BJ (cell line): ENCODE measurements at regions not wholly inside any gene's neighbourhood (a gene's known extent, or its start where the extent isn't known, plus 50 kb on each side); places are given as distances from the start of the nearest gene placed in this dataset.

Source experiments
- CTCF ChIA-PET: fragments of 350-600 bp; formaldehyde crosslinking; extraction: SDS; loops from one replicate; lab custom pipeline; 2021; ENCODE audit warnings: antibody characterized with exemption, inconsistent platforms; lab: Yijun Ruan, JAX
- POLR2A ChIA-PET: fragments of 300-600 bp; sonication (Branson Sonifier 250); formaldehyde crosslinking; extraction: SDS; loops from one replicate; lab custom pipeline; 2021; ENCODE audit warnings: antibody characterized with exemption; lab: Charles Lee
- DNase-seq: peaks from one replicate; pipeline ENCODE4 v3.0.0-alpha.2; 2011; ENCODE audit warnings: low read depth
- H3K27me3 ChIP-seq: 2 replicates; pipeline ENCODE4 v1.6.0; 2011; ENCODE audit warnings: low read length; ENCODE audit not compliant: control insufficient read depth, insufficient read depth
- H3K36me3 ChIP-seq: 2 replicates; pipeline ENCODE4 v1.5.1; 2011; ENCODE audit warnings: low read length; ENCODE audit not compliant: control insufficient read depth, insufficient read depth
- H3K4me3 ChIP-seq: 2 replicates; pipeline ENCODE4 v1.5.1; 2011; ENCODE audit warnings: low read depth, mild to moderate bottlenecking, control low read depth, low read length
- TF ChIP-seq, protein P1 (sequence below): IDR thresholded peaks from 2 replicates; pipeline ENCODE4 v1.5.1; 2011; ENCODE audit warnings: low read depth, mild to moderate bottlenecking, control low read depth, inconsistent platforms, low read length, moderate library complexity; ENCODE audit not compliant: insufficient read depth

DNA sequence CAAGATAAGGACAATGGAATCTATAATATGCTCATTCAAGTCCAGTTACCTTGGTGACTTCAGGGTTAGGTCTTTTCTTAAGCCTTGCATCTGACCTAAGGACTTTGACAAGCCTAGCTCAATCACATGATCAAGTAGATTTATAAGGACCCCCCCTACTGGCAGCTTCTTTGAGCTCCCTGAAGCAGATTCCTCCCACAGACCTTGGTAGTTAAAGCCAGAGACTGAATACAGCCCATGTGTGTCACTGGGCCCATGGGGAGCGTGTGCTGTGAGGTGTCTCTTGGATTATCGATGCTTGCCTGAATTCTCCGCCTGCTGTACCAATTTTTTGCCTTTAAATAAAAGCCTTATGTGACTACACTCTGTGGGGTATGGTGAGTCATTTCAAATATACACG lies 372.7 kb upstream of the RGS17 start:
- H3K27me3 ChIP-seq, result no peaks in the 10 kb centered on the region
- no peak overlapping the region for H3K4me3 ChIP-seq
- ChIA-PET CTCF (no interaction called here), POLR2A (no interaction called here)
- H3K36me3 ChIP-seq, result no peaks in the 10 kb centered on the region
- no peak for DNase-seq
- TF ChIP-seq, protein P1, sequence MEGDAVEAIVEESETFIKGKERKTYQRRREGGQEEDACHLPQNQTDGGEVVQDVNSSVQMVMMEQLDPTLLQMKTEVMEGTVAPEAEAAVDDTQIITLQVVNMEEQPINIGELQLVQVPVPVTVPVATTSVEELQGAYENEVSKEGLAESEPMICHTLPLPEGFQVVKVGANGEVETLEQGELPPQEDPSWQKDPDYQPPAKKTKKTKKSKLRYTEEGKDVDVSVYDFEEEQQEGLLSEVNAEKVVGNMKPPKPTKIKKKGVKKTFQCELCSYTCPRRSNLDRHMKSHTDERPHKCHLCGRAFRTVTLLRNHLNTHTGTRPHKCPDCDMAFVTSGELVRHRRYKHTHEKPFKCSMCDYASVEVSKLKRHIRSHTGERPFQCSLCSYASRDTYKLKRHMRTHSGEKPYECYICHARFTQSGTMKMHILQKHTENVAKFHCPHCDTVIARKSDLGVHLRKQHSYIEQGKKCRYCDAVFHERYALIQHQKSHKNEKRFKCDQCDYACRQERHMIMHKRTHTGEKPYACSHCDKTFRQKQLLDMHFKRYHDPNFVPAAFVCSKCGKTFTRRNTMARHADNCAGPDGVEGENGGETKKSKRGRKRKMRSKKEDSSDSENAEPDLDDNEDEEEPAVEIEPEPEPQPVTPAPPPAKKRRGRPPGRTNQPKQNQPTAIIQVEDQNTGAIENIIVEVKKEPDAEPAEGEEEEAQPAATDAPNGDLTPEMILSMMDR, result no peak

DNA sequence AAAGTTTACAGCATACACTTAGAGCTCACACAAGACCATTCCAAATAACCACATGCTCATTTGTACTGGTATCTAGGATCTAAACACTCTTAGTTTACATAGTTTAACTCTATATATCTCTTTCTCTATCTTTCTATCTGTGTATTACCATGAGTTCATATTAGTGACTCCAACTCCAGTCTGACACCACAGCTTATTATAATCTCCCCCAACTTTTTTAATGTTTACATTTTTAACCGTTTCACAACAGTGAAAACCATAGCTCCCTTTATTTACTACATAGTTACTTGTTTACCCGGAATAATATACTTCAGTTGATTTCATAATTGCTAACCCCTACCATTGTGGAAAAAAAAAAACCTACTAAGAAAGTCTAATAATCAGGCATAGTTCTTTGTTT lies 362.4 kb upstream of the RGS17 start:
- CTCF ChIA-PET, result no interaction called here
- DNase-seq, result no peak
- no peaks in the 10 kb centered on the region for H3K36me3 ChIP-seq
- H3K4me3 ChIP-seq, result no peak overlapping the region
- no peaks in the 10 kb centered on the region for H3K27me3 ChIP-seq
- POLR2A ChIA-PET, result no interaction called here
- TF ChIP-seq, protein P1, result no peak

- TF ChIP-seq, protein P1, result no peak
- ChIA-PET CTCF (no interaction called here), POLR2A (no interaction called here)
- H3K27me3 ChIP-seq, result no peaks in the 10 kb centered on the region
- DNase-seq, result no peak
- H3K36me3 ChIP-seq, result no peaks in the 10 kb centered on the region
- H3K4me3 ChIP-seq, result no peak overlapping the region
These were observed 358.4 kb upstream of the RGS17 start for GRCh38 chr6:153489479-153489878.

DNA sequence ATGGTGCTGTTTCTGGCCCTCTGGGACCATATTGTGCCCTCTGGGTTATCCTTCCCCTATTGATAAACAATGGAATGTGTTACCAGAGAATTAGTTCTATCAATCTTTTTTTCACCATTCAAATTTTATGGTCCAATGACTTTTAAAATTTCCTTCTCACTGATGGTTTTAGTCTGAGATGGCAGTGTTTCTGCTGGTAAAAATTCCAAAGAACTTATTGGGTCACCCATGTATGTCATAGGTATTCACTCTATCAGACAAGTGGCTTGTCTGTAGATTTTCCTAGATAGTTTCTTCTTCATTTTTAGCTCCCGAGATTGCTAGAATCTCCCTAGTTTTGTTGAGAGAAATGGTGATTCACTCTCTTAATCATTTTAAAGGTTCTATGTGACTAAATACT lies 357.2 kb upstream of the RGS17 start:
- no peaks in the 10 kb centered on the region for H3K36me3 ChIP-seq
- DNase-seq, result no peak
- H3K4me3 ChIP-seq, result no peak overlapping the region
- TF ChIP-seq, protein P1, result no peak
- H3K27me3 ChIP-seq, result no peaks in the 10 kb centered on the region
- ChIA-PET POLR2A (no interaction called here), CTCF (no interaction called here)

- ChIA-PET CTCF (no interaction called here), POLR2A (no interaction called here)
- Histone ChIP-seq H3K36me3 (no peaks in the 10 kb centered on the region), H3K4me3 (no peak overlapping the region), H3K27me3 (no peaks in the 10 kb centered on the region)
- TF ChIP-seq, protein P1, result no peak
- no peak for DNase-seq
These were observed 354.0 kb upstream of the RGS17 start for GRCh38 chr6:153485072-153485471.
